Mesendoderm (in vitro differentiated cells): ENCODE measurements at regions not wholly inside any gene's neighbourhood (a gene's known extent, or its start where the extent isn't known, plus 50 kb on each side); places are given as distances from the start of the nearest gene placed in this dataset.

ENCODE experiments used
- DNase-seq: peaks from one replicate; pipeline ENCODE4 v3.0.0; 2013
- H2AK5ac ChIP-seq: 2 replicates; pipeline ENCODE4 v1.6.1; 2013; ENCODE audit warnings: low read length, inconsistent platforms
- H2BK120ac ChIP-seq: 2 replicates; pipeline ENCODE4 v1.6.1; 2013; ENCODE audit warnings: low read depth, mild to moderate bottlenecking, low read length, moderate library complexity, mixed read lengths
- H2BK15ac ChIP-seq: replicated peaks from 2 replicates; pipeline ENCODE4 v1.6.1; 2013; ENCODE audit warnings: low read depth, mild to moderate bottlenecking, moderate library complexity
- H2BK5ac ChIP-seq: 2 replicates; pipeline ENCODE4 v1.6.1; 2013; ENCODE audit warnings: low read length, inconsistent platforms
- H3K18ac ChIP-seq: 2 replicates; pipeline ENCODE4 v1.6.1; 2013; ENCODE audit warnings: mild to moderate bottlenecking, low read length, mixed read lengths
- H3K23ac ChIP-seq: one replicate; pipeline ENCODE4 v1.6.1; 2013; ENCODE audit warnings: low read length
- H3K27ac ChIP-seq: 2 replicates; pipeline ENCODE4 v1.5.1; 2013; ENCODE audit warnings: low read depth, mild to moderate bottlenecking, inconsistent platforms, low read length, moderate library complexity
- H3K27me3 ChIP-seq: 2 replicates; pipeline ENCODE4 v1.6.1; 2013; ENCODE audit warnings: low read length, control low read depth, mild to moderate bottlenecking, inconsistent platforms; ENCODE audit not compliant: insufficient read depth, poor library complexity
- H3K36me3 ChIP-seq: 2 replicates; pipeline ENCODE4 v1.6.1; 2013; ENCODE audit warnings: low read length, inconsistent platforms; ENCODE audit not compliant: control insufficient read depth, insufficient read depth
- H3K4ac ChIP-seq: one replicate; pipeline ENCODE4 v1.6.1; 2013; ENCODE audit warnings: low read depth, mild to moderate bottlenecking, low read length, moderate library complexity
- H3K4me1 ChIP-seq: 2 replicates; pipeline ENCODE4 v1.6.1; 2013; ENCODE audit warnings: low read depth, low read length, inconsistent platforms; ENCODE audit not compliant: control insufficient read depth
- H3K4me2 ChIP-seq: 2 replicates; pipeline ENCODE4 v1.6.1; 2013; ENCODE audit warnings: low read length
- H3K4me3 ChIP-seq: 2 replicates; pipeline ENCODE4 v1.5.1; 2013; ENCODE audit warnings: mild to moderate bottlenecking, low read length
- H3K56ac ChIP-seq: one replicate; pipeline ENCODE4 v1.6.1; 2013; ENCODE audit warnings: low read length
- H3K79me1 ChIP-seq: 2 replicates; pipeline ENCODE4 v1.6.1; 2013; ENCODE audit warnings: low read length, inconsistent platforms
- H3K79me2 ChIP-seq: 2 replicates; pipeline ENCODE4 v1.6.1; 2013; ENCODE audit warnings: mild to moderate bottlenecking, low read length; ENCODE audit not compliant: control insufficient read depth, insufficient read depth
- H3K9ac ChIP-seq: 2 replicates; pipeline ENCODE4 v1.6.1; 2013; ENCODE audit warnings: low read length, inconsistent platforms
- H4K5ac ChIP-seq: one replicate; pipeline ENCODE4 v1.6.1; 2013; ENCODE audit warnings: low read length
- H4K8ac ChIP-seq: one replicate; pipeline ENCODE4 v1.6.1; 2013; ENCODE audit warnings: low read depth, mild to moderate bottlenecking, control low read depth, low read length, moderate library complexity
- WGBS: extraction: QIAGEN DNeasy Blood & Tissue Kit; methylation state at CpG from one replicate; pipeline ENCODE4 v1.1.7; 2013; ENCODE audit warnings: low lambda C conversion rate, missing lambda C conversion rate; ENCODE audit not compliant: insufficient coverage; ENCODE audit errors: extremely low coverage; 5-methylcytosine and 5-hydroxymethylcytosine counted together

- no peak overlapping the region for H3K4me2 ChIP-seq
- no peak overlapping the region for H3K9ac ChIP-seq
- H3K4me1 ChIP-seq: no peaks in the 10 kb centered on the region
- H3K4me3 ChIP-seq: no peak overlapping the region
- no peak for DNase-seq
- H3K4ac ChIP-seq: no peak overlapping the region
- H3K79me1 ChIP-seq: no peaks in the 10 kb centered on the region
- no peak overlapping the region for H3K27ac ChIP-seq
- WGBS: 100% methylated on average over 1 of the region's 12 CpGs
- no peak overlapping the region for H2BK120ac ChIP-seq
- H4K8ac ChIP-seq: no peak overlapping the region
- no peak overlapping the region for H2BK5ac ChIP-seq
- H2AK5ac ChIP-seq: no peak overlapping the region
- H3K27me3 ChIP-seq: no peaks in the 10 kb centered on the region
- H3K23ac ChIP-seq: no peak overlapping the region
- H4K5ac ChIP-seq: no peak overlapping the region
- H3K56ac ChIP-seq: no peak overlapping the region
- no peak overlapping the region for H2BK15ac ChIP-seq
- no peak overlapping the region for H3K18ac ChIP-seq
- H3K79me2 ChIP-seq: no peaks in the 10 kb centered on the region
- H3K36me3 ChIP-seq: no peaks in the 10 kb centered on the region
These were observed 394.1 kb upstream of the ATP5MC3 start for GRCh38 chr2:175575346-175576258.

GRCh38 chr2:175574069-175574468, 392.6 kb upstream of the ATP5MC3 start:
- Histone ChIP-seq H3K9ac (no peak overlapping the region), H3K4me3 (no peak overlapping the region), H2BK5ac (no peak overlapping the region), H2AK5ac (no peak overlapping the region), H3K79me1 (no peaks in the 10 kb centered on the region), H3K56ac (no peak overlapping the region), H3K4me1 (no peaks in the 10 kb centered on the region), H4K8ac (no peak overlapping the region), H3K27ac (no peak overlapping the region), H3K4me2 (no peak overlapping the region), H3K4ac (no peak overlapping the region), H4K5ac (no peak overlapping the region), H3K23ac (no peak overlapping the region), H3K18ac (no peak overlapping the region), H3K27me3 (no peaks in the 10 kb centered on the region), H2BK120ac (no peak overlapping the region), H3K36me3 (no peaks in the 10 kb centered on the region), H2BK15ac (no peak overlapping the region), H3K79me2 (no peaks in the 10 kb centered on the region)
- no CpG with 5 or more reads among the region's 3 CpGs for WGBS
- DNase-seq: no peak

GRCh38 chr2:175571078-175571653, 389.7 kb upstream of the ATP5MC3 start:
- H2BK120ac ChIP-seq: no peak overlapping the region
- H3K9ac ChIP-seq: no peak overlapping the region
- H3K27ac ChIP-seq: no peak overlapping the region
- no peaks in the 10 kb centered on the region for H3K4me1 ChIP-seq
- H4K5ac ChIP-seq: no peak overlapping the region
- no peak overlapping the region for H2BK5ac ChIP-seq
- H2BK15ac ChIP-seq: no peak overlapping the region
- H3K27me3 ChIP-seq: no peaks in the 10 kb centered on the region
- no peaks in the 10 kb centered on the region for H3K79me2 ChIP-seq
- WGBS: 100% methylated on average over 1 of the region's 4 CpGs
- no peak overlapping the region for H4K8ac ChIP-seq
- no peak overlapping the region for H3K18ac ChIP-seq
- no peaks in the 10 kb centered on the region for H3K36me3 ChIP-seq
- no peak overlapping the region for H3K23ac ChIP-seq
- H3K79me1 ChIP-seq: no peaks in the 10 kb centered on the region
- H2AK5ac ChIP-seq: no peak overlapping the region
- no peak overlapping the region for H3K4me3 ChIP-seq
- no peak for DNase-seq
- H3K4ac ChIP-seq: no peak overlapping the region
- no peak overlapping the region for H3K4me2 ChIP-seq
- no peak overlapping the region for H3K56ac ChIP-seq

DNA sequence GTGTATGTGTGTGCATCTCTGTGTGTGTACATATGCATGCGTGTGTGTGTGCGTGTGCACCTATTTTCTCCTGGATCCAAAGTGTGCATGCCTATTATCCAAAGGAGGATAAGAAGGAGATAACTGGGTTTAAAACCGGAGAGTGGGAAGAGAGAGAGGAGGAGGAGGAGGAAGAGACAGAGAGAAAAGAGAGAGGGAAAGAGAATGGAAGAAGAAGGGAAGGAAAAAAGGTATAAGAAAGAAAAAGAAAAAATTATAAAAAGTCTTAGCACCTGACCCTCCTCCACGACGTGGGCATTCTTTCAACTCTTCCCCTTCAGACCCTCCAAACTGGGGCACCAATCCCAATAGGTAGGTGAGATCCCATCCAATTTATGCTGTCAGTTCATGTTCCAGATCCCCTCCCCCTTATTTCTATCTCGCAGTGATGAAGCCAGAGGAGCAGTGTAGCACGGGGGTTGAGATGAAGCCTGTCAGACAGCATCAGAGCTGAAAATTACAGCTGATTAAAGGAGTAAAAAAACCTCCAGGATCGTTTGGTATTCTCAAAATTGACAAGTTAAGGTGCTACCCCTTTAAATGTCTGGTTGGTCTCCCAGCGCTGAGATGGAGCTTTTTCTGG, 386.7 kb upstream of the ATP5MC3 start:
- no peak for DNase-seq
- no peak overlapping the region for H3K27ac ChIP-seq
- H3K4ac ChIP-seq: no peak overlapping the region
- H3K18ac ChIP-seq: no peak overlapping the region
- H2BK15ac ChIP-seq: no peak overlapping the region
- no CpG with 5 or more reads among the region's 9 CpGs for WGBS
- H3K4me1 ChIP-seq: no peaks in the 10 kb centered on the region
- H3K4me3 ChIP-seq: no peak overlapping the region
- no peak overlapping the region for H2BK120ac ChIP-seq
- no peak overlapping the region for H3K4me2 ChIP-seq
- H3K79me1 ChIP-seq: no peaks in the 10 kb centered on the region
- no peak overlapping the region for H4K8ac ChIP-seq
- no peaks in the 10 kb centered on the region for H3K36me3 ChIP-seq
- no peak overlapping the region for H2AK5ac ChIP-seq
- no peak overlapping the region for H3K56ac ChIP-seq
- no peak overlapping the region for H2BK5ac ChIP-seq
- no peaks in the 10 kb centered on the region for H3K79me2 ChIP-seq
- no peak overlapping the region for H3K9ac ChIP-seq
- no peaks in the 10 kb centered on the region for H3K27me3 ChIP-seq
- no peak overlapping the region for H4K5ac ChIP-seq
- no peak overlapping the region for H3K23ac ChIP-seq

GRCh38 chr2:175567435-175568061, 386.0 kb upstream of the ATP5MC3 start:
- Histone ChIP-seq H2BK120ac (no peak overlapping the region), H4K8ac (no peak overlapping the region), H3K79me1 (no peaks in the 10 kb centered on the region), H2BK15ac (no peak overlapping the region), H2AK5ac (no peak overlapping the region), H3K27me3 (no peaks in the 10 kb centered on the region), H3K36me3 (no peaks in the 10 kb centered on the region), H3K56ac (no peak overlapping the region), H3K23ac (no peak overlapping the region), H2BK5ac (no peak overlapping the region), H3K4me3 (no peak overlapping the region), H3K9ac (no peak overlapping the region), H3K4me1 (no peaks in the 10 kb centered on the region), H4K5ac (no peak overlapping the region), H3K27ac (no peak overlapping the region), H3K4ac (no peak overlapping the region), H3K79me2 (no peaks in the 10 kb centered on the region), H3K4me2 (no peak overlapping the region), H3K18ac (no peak overlapping the region)
- WGBS: no CpG with 5 or more reads among the region's 4 CpGs
- peak; percentile 30 for DNase-seq
